ENCODE measurements at regions not wholly inside any gene's neighbourhood (a gene's known extent, or its start where the extent isn't known, plus 50 kb on each side); places are given as distances from the start of the nearest gene placed in this dataset.
"Not testable (repeated sequence)": the region's sequence is repeated elsewhere in the genome, so short reads cannot be mapped to it uniquely, and the experiment has no call there.

DNA sequence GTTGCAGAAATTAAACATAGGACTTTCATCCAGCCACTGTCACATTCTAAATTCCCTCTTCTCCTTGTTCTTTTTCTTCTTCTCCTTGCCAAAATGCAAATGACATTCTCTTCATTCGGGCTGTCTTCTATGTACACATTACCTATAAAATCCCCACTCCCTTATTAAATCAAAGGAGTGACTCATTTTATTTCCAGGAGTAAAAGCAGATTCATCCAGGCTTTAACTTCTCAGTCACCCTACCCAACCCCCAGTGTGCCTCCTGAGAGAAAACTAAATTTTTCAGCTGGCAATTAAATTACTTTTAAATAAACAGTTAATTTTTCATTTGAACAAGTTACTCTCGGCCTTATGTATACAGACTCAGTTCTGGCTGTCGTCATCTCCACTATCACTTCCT is 223.9 kb upstream of the SHH start:
- no peak for DNase-seq (ENCODE audit: low read depth)

DNA sequence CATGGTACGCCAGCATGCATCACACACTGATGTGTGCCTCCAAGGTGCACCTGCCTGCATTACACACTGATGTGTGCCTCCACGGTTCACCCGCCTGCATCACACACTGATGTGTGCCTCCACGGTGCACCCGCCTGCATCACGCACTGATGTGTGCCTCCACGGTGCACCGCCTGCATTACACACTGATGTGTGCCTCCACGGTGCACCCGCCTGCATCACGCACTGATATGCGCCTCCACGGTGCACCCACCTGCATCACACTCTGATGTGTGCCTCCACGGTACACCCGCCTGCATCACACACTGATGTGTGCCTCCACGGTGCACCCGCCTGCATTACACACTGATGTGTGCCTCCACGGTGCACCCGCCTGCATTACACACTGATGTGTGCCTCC is 223.1 kb upstream of the SHH start:
- DNase-seq (ENCODE audit: low read depth) = not testable (repeated sequence)

DNA sequence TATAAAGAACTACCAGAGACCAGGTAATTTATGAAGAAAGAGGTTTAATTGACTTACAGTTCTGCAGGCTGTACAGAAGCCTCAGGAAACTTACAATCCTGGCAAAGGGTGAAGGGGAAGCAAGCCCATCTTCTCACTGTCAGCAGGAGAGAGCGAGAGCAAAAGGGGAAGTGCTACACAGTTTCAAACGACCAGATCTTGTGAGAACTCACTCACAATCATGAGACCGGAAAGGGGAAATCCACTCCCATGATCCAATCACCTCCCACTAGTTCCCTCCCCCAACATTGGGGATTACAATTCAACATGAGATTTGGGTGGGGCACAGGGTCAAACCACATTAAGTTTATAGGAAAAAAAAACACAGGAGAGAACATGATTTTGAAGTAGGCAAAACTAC is 222.1 kb upstream of the SHH start:
- DNase-seq (ENCODE audit: low read depth) = peak; percentile 35

DNA sequence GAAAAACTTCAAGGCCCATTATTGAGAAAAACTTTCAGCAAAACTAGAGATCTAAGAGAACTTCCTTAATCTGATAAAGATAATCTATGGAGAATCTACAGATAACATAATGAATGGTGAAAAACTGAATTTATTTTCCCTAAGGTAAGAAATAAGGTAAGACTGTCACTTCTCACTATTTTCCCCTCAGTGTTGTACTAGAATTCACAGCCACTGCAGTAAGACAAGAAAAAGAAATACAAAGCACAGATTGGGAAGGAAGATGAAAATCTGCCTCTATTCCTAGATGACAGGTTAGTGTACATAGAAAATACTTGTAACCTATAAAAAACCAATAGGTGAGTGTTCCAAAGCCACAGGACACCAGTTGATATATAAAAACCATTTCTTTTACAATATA is 220.7 kb upstream of the SHH start:
- DNase-seq (ENCODE audit: low read depth) = no peak

DNA sequence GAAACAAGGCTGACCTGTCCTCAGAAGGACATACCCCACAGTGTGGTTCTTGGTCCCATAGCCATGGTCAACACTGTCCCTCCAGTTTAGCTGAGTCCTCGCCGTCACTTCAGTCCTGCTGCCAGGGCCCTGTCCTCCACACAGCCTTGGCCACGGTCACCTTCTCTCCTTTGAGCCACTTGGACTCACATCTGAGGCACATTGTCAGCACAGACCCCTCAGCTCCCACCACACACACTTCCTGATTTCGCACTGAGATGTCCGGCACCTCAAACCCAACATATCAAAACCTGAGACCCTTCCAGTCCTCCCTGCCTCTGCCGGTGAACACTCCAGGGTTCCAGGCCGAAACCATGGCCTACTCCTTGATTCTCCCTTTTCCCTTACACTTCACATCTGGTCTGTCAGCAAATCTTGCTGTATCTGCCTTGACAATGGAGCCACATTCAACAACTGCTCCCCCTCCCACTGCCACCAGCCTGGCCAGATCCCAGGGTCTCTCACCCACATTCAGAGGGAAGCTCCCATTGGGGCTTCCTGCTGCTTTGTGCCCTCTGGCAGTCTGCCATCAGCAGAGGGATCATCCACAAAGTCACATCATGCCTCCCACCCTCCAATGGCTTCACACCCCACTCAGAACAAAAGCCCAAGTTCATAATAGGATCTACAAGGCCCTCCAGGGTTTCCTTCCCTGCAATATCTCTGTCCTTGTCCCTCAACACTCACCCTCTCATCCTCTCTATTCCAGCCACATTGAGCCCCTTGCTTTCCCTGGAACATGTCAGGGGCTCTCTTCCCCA is 219.6 kb upstream of the SHH start:
- no peak for DNase-seq (ENCODE audit: low read depth)

DNA sequence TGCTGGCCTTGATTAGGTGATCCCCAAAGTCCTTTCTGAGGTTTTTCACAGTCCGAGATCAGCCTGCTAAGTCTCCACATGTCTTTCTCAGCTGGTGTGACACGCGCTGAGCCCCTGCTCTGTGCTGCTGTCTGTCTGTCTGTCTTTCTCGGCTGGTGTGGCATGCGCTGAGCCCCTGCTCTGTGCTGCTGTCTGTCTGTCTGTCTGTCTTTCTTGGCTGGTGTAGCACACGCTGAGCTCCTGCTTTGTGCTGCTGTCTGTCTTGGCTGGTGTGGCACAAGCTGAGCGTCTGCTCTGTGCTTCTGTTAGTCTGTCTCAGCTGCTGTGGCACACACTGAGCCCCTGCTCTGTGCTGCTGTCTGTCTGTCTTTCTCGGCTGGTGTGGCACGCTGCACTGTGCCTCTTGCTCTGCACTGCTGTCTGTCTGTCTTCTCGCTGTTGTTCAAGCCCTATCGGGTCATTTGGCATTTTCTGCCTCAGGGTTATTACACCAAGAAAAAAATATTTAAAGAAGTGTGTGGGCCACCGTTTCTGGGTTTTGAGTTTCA is 217.3 kb upstream of the SHH start:
- DNase-seq (ENCODE audit: low read depth) = no peak

DNA sequence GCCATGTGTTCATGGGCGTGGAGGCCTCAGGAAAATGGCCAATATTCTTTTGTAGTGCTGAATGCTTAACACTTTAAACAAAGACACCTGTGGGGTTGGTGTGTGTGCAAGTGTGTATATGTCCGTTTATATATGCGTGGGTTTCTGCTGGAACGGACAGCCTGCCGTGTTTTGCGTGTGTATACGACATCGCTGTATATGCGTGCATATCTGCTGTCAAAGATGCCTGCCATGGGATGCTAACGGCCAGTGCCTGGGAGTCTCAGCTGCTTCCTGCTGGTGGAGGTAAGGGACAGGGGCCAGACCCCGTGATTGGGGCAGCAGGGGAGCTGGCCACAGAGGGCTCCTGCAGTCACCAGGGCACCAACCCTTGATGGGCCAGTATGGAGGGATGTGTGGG is 216.3 kb upstream of the SHH start:
- DNase-seq (ENCODE audit: low read depth) = no peak

DNA sequence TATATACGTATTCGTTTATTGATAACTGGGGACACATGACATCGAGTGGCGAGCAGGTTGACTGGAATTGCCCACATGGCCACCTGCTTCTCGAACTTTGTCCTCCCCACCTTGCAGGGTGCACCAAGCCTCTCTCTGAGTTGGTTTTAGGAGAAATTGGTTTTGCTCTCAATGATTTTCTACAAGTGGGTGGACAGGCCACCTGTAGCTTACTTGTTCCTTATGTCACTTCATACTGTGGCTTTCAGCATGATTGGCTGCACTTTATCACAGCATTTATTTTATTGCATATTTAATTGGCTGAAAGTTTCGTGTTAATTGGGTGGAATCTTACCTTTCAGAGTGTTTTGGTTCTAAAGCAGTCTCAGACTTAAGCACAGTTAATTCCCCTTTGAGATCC is 215.6 kb upstream of the SHH start:
- DNase-seq (ENCODE audit: low read depth) = no peak

DNA sequence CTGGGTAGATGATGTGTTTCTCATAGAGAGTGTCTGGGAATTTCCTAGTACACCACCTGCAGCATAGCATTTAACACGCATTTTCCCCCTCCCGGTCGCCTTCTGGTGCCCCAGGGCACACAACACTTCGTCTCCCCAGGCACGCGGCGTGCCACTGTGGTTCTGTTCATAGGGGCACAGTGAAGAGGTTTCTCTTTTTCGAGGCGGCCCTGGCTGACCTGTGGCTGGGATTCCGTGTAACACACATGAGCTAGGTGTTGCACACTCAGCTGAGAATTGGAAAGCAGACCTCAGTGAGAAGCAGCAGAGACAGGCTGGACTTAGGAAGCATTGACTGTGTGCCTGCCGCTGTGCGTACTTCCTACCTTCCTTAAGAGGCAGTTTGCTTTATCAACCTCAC is 214.3 kb upstream of the SHH start:
- DNase-seq (ENCODE audit: low read depth) = no peak

DNA sequence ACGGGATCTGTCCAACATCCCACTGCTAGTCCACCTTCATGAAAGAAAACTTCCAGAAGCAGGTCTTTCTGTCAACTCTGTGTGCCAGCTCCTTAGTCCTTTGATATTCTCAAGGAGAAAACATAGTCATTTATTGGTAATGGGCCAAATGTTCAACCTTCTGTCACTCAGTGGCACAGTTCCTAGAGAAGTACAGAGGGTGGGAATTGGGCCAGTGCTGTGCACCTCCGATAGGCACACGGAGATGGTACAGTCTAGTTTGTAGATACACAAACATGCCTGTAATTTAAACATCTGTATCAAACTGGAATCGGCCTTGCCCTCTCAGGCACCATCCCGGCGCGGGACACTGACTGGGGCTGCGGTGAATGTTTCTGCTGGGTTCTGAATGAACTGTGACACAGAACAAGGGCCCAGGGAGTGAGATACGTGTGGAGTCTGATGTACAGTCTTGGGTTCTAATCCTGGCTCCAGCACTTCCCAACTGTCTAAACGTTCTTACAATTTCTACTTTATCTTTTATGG is 213.9 kb upstream of the SHH start:
- DNase-seq (ENCODE audit: low read depth) = no peak

DNA sequence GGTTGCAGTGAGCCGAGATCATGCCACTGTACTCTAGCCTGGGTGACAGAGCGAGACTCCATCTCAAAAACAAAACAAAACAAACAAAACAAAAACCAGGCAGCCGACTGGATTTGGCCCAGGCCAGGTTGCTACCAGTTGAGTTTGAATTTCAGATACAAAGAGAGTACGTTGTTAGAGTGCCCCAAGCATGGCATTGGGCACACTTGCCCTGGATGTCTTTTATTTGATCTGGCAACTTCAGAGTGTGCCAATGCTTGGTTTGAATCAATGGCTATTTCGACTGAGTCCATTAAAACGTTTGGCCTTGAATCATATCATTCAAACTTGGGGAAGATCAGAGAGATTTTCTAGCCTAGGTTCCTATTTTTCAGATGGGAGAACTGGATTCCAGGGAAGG is 213.4 kb upstream of the SHH start:
- no peak for DNase-seq (ENCODE audit: low read depth)

DNA sequence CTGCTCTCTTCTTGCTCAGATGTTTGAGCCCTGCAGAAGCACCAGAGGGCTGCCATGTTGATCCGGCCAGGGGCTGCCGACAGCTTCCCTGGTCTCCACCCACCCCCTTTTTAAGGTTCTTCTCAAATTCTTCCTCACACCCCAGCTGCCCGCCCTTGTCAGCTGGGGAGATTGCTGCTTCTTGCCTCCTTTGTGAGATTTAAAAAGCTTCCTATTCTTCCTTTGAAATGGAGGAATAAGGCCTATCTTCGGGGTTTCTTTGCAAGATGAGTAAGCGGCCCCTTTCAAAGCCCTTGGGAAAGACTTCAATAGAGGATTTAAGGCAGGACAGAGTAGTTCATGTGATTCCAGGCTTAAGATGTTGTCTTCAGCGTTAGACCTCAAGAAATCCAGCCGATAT is 211.9 kb upstream of the SHH start:
- DNase-seq (ENCODE audit: low read depth) = no peak

DNA sequence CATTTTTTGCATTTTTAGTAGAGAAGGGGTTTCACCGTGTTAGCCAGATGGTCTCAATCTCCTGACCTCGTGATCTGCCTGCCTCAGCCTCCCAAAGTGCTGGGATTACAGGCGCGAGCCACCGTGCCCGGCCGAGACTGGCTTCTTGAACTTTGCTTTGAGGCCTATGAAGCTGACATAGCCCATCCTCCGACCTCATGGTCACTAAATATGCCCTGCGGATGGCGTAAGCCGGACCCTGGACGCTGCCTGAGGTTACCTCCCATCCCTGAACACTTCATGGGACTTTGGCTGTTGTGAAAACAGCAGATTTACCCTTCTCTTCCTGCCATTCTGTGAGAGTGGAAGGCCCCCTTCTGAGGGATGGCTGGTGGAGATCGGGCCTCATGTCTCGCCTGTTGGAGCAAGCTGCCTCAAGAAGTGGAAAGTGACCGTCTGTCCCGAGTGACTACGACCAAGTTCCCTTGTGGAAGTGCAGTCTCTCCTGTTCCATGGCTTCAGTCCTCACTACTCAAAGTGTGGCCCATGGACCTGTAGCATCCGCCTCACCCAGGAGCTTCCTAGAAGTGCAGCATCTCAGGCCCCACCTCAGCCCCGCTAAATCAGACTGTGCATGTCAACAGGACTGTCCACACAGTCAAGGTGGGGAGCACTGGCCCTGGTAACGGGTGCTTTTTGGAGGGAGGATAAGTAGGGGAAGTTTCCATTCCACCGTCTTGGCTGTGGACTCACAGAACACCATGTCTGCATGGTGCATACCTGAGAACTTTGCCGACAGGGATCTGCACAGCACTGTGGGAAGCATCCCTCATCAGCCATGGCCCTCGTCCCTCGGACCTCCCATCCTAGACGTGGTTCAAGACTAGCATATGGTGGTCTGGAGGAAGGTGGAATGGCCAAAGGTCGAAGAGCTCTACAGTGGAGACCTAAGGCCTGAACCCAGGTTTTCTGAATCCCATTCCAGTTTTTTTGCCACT is 210.5 kb upstream of the SHH start:
- no peak for DNase-seq (ENCODE audit: low read depth)

DNA sequence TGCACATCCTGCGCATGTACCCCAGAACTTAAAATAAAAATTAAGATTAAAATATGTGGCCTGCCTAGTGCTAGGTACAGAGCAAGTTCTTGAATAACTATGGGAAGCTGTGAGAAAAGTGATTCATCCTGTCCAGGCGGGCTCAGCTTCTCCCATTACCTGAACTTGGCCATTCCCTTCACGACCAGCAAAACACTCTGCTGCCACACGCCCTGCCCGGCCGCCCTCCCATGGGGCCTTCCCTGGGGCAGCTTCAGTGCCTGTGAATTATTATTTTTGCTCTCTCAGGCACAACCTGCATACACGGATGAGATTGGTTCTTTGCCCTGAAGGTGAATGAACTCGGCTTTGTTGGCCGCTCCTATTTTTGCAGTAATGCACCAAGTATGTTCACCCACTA is 209.2 kb upstream of the SHH start:
- no peak for DNase-seq (ENCODE audit: low read depth)

DNA sequence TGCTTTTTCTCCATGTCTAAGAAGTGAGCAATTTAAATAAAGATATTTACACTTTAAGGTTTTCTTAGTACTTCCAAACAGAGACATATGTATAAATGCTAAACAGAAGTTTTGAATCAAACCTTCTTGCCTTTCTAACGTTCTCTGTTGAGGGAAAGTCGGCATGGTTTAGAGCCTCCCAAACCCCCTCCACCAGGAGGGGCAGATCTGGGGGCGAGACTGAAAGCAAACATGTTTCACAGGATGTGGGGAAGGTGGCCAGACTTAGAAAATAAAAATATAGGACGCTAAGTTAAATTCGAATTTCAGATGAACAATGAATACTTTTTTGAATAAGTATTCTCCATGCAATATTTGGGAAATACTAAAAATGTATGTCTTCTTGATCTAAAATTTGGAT is 208.3 kb upstream of the SHH start:
- no peak for DNase-seq (ENCODE audit: low read depth)

DNA sequence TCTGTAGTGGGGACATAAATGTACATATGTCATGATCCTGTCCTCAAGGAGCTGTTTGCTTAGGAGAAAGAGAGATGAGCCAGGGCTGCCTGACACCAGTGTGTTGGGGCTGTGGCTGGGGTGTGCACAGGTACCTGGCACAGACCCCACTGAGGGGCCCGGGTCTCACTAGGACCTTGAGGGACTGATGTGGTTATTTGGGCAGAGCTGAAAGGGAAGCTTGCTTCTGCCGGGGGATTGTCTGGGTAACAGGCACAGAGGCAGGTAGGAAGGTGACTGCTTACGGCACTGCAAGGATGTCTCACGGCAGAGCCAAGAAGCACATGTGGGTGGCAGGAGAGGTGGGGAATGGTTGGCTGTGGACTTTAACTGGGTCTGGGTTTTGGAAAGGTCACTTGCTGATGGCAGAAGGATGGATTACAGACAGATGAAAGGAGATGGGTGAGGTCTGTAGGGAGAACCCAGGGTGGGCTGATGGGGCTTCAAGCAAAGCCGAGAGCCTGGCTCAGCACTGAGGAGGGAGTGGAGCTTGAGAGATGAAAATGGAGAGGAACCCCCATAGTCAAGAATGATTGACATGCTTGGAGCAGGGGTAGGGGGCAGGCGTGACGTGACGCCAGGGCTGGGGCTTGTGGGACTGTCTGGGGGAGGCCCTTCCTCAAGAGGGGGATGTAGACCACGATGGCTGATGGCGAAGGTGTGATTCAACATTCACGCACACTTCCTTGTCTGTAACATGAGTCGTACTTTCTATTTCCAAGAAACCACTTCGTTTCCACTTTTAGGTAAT is 207.7 kb upstream of the SHH start:
- DNase-seq (ENCODE audit: low read depth) = no peak

DNA sequence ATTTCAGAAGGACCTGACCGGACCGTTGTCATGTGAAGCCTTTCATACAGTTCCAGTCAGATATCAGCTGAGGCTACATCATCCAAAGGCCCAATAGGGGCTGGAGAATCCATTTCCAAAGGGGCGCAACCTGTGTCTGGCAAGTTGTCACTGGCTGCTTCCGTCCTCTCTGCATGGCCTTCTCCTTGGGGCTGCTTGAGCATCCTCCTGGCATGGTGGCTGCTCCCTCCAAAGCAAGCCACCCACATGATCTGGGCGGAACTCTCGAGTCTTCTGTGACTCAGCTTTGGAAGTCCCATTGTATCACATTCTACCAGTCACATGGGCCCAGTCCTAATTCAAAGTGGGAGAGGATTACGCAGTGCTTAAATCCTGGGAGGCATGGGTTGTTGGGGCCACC is 207.0 kb upstream of the SHH start:
- no peak for DNase-seq (ENCODE audit: low read depth)

DNA sequence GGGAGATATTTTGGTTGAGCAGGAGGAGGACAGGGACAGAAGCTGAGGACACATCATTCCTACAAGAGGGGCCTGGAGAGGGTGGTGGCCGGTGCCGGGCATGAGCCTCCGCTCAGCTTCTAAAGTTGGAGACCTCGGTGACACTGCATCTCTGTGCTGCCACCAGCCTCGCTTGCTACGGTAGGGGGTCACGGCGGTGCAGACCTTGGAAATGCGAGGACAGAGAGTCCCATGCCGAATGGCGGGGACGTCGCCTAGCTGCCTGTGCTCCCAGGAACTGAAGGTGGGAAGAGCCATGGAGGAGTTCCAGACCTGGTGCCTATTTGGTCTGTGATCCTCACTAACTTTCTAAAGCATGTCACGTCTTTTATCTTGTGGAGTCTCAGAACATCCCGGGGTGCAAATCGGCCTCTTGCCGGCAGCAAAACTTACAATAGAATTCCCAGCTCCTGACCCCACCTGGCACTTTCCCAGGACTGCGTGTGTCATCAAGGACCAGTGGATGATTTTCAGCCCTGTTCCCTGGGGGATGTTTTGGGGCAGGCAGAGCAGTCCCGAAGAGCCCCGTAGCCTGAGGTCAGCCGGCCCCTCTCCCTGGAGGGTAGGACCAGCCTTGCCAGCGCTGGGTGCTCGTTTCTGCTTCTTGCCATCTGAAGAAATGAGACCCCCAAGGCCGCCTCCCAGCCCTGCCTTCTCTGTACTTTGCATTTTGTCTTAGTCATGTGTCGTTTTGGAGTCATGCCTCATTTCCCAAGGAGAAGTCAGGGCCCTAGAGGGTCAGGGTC is 205.8 kb upstream of the SHH start:
- peak; percentile 15 for DNase-seq (ENCODE audit: low read depth)

DNA sequence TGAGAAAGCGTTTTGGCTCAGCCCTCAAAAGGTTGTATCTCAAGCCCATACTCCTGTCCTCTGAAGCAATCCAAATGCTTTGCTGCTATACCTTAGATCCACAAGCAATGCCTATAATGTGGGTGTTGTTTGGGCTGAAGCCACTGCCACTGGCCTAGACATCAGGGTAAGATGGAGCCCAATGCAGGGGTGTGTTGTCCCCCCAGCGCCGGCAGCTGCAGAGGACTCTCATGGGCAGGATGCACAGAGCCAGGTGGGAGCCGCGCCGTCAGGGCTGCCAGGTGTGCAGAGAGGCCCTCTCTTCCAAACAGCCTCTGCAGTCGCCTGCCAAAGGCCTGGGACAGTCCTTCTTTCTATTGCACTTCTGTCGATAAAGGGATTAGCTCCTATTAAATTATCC is 205.2 kb upstream of the SHH start:
- no peak for DNase-seq (ENCODE audit: low read depth)

DNA sequence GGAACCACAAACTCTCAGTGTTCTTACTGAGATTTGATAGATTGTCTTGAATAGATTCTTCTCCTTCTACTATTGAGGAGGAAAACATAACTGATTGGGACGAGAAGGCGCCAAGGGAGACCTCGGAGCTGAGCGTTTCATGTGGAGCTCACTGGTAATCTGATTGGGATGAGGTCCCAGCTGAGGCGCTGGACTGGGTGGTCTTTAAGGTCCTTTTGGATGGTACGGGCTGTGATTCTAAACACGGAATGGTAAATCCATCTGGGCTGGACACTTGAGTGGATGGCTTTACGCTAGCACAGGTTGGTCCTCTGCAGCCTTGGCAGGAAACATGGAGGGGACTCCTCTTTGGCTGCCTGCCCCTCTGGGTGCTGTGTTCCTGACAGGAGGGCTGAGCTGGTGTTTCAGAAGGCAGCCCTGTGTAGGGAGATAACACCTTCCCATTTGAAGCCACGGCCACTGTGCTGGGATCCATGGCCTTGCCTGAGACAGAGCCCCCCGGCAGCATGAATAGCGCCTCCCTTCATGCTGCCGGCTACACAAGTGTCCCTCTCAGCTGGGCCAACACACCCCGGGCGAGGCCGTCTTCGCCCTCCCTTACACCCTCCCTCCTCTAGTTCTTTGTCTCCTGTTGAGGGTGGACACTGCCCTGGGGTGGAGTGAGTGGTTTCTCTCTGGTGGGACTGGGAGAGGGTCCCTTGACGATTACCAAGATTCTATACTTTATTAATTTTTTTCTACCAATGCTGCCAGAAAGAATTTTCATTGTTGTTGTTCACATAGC is 203.2 kb upstream of the SHH start:
- no peak for DNase-seq (ENCODE audit: low read depth)
